Adrenal gland (tissue), 9 donors: ENCODE measurements at regions not wholly inside any gene's neighbourhood (a gene's known extent, or its start where the extent isn't known, plus 50 kb on each side); places are given as distances from the start of the nearest gene placed in this dataset.

ENCODE experiments used
- DNase-seq, 7 donors: peaks; one replicate each; pipeline ENCODE4 v3.0.0-alpha.2; 2019 to 2020
- H3K27ac ChIP-seq, 5 donors: fragments of 200-600 bp; sonication (generic) in 4 of 5; 1 replicate in 3 of 5; 2 replicates in 2 of 5; pipeline versions ENCODE4 v1.5.1 to v1.8.0; 2016 to 2020; ENCODE audit warnings: mild to moderate bottlenecking in 1 of 5
- H3K27me3 ChIP-seq: fragments of 200-600 bp; 2 replicates; pipeline ENCODE4 v1.8.0; 2021
- H3K36me3 ChIP-seq, 2 donors: fragments of 200-600 bp; replicated peaks in 1 of 2; 1 replicate in 1 of 2; 2 replicates in 1 of 2; pipeline versions ENCODE4 v1.5.1 to v1.8.0; 2018 to 2022
- H3K4me1 ChIP-seq, 2 donors: fragments of 200-600 bp; replicated peaks in 1 of 2; 1 replicate in 1 of 2; 2 replicates in 1 of 2; pipeline versions ENCODE4 v1.5.1 to v1.8.0; 2018 to 2021
- H3K4me3 ChIP-seq, 4 donors: fragments of 200-600 bp; sonication (generic) in 3 of 4; one replicate each; pipeline ENCODE4 v1.5.1; 2016 to 2018
- H3K9me3 ChIP-seq, 3 donors: fragments of 200-600 bp; sonication (generic) in 1 of 3; replicated peaks in 1 of 3; 1 replicate in 2 of 3; 2 replicates in 1 of 3; pipeline versions ENCODE4 v1.5.1 to v1.8.0; 2016 to 2021
- POLR2A ChIP-seq, 2 donors: fragments of 450-650 bp; IDR thresholded peaks; one replicate each; pipeline ENCODE4 v1.6.1; 2017; ENCODE audit warnings: antibody characterized with exemption in 2 of 2, mild to moderate bottlenecking in 2 of 2, moderate library complexity in 1 of 2
- WGBS, 4 donors: extraction: QIAGEN DNeasy Blood & Tissue Kit in 2 of 4; methylation state at CpG; one replicate each; pipeline versions ENCODE4 v1.1.5 to v1.1.7; 2013 to 2017; 5-methylcytosine and 5-hydroxymethylcytosine counted together
- intact Hi-C, 2 donors: fragments of 100-400 bp; cut with DNase I; formaldehyde crosslinking; loops; one replicate each; pipeline versions ENCODE4 v1.14.1 to v1.15.0; 2022 to 2023
- TF ChIP-seq, protein P1 (sequence below), 6 experiments: fragments of 450-650 bp in 4 of 6; fragments of 200-600 bp in 2 of 6; sonication (generic) in 1 of 6; IDR thresholded peaks; 1 replicate in 5 of 6; 2 replicates in 1 of 6; pipeline versions ENCODE4 v1.5.1 to v1.8.0; 2016 to 2021; ENCODE audit warnings: antibody characterized with exemption in 6 of 6, mild to moderate bottlenecking in 2 of 6, moderate library complexity in 1 of 6
- donor health status: healthy with polysubstance abuse.
- donor health status: Bipolar disorder and iron deficiency.
- donor health status: DM: yes; HTN: yes; CAD: no.
- donor health status: DM: no; HTN: no; CAD: no.
- donor health status: DM: no; HTN: no; CAD: no.

DNA sequence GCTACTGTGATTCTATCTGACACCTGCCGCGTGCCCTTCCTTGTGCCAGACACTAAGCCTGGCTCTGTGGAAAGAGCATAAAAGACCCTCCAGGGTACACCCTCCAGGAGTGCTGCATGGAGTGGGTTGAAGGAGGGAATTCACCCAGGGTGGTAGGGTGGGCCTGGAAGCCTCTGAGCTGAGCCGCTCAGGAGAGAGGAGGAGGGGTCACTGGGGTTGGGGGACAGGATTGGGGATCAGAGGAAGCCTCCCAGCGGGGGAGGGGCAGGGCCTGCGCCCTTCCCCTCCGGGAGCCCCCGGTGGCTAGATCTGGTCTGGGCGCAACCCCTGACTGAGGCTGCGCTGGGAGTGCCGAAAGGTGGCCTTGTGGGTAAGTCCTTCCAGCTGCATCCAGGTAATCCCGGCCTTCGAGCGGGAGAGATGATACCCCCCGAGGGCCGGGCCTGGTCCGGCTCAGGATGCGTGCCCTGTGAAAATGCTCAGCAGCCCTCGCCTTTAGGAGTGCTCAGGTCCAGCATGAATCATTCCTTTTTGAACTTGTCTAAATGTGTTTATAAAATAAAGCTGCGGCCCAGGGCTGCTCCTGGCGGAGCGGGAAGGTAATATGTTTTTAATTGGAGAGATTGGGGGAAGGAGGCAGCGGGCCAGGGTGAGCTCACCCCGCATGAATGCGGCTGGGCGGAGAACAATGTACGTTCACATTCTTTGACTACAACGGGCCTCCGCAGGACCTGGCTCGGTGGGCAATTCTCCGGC lies 118.1 kb upstream of the SMIM23 start:
- WGBS, 4 donors = 76 to 81% (median 78%) methylated on average over 22 to 30 of the region's 30 CpGs
- Histone ChIP-seq H3K4me1 (no peaks in the 10 kb centered on the region), H3K27me3 (no peaks in the 10 kb centered on the region), H3K27ac (no peak overlapping the region), H3K4me3 (no peak overlapping the region), H3K36me3 (no peaks in the 10 kb centered on the region), H3K9me3 (no peaks in the 10 kb centered on the region)
- TF ChIP-seq, protein P1, sequence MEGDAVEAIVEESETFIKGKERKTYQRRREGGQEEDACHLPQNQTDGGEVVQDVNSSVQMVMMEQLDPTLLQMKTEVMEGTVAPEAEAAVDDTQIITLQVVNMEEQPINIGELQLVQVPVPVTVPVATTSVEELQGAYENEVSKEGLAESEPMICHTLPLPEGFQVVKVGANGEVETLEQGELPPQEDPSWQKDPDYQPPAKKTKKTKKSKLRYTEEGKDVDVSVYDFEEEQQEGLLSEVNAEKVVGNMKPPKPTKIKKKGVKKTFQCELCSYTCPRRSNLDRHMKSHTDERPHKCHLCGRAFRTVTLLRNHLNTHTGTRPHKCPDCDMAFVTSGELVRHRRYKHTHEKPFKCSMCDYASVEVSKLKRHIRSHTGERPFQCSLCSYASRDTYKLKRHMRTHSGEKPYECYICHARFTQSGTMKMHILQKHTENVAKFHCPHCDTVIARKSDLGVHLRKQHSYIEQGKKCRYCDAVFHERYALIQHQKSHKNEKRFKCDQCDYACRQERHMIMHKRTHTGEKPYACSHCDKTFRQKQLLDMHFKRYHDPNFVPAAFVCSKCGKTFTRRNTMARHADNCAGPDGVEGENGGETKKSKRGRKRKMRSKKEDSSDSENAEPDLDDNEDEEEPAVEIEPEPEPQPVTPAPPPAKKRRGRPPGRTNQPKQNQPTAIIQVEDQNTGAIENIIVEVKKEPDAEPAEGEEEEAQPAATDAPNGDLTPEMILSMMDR (IDR thresholded peaks at IDR 0.05) = no peak
- TF ChIP-seq POLR2A (IDR thresholded peaks at IDR 0.05) = no peak
- intact Hi-C loops = no loop called here
- DNase-seq = peak in 1 of 7 donors; percentile 20

- H3K4me3 ChIP-seq = no peak overlapping the region
- DNase-seq = no peak
- H3K27me3 ChIP-seq = no peaks in the 10 kb centered on the region
- no peaks in the 10 kb centered on the region for H3K9me3 ChIP-seq
- TF ChIP-seq POLR2A (IDR thresholded peaks at IDR 0.05) = no peak
- TF ChIP-seq, protein P1 (IDR thresholded peaks at IDR 0.05) = no peak
- H3K27ac ChIP-seq = no peak overlapping the region
- H3K36me3 ChIP-seq = no peaks in the 10 kb centered on the region
- WGBS, 4 donors = 64 to 76% (median 70%) methylated on average over 13 to 17 of the region's 17 CpGs
- no peaks in the 10 kb centered on the region for H3K4me1 ChIP-seq
- intact Hi-C loops = no loop called here
Measured at GRCh38 chr5:171668097-171668412, 117.6 kb upstream of the SMIM23 start.

- no peaks in the 10 kb centered on the region for H3K4me1 ChIP-seq
- no peaks in the 10 kb centered on the region for H3K36me3 ChIP-seq
- intact Hi-C loops = no loop called here
- TF ChIP-seq, protein P1 (IDR thresholded peaks at IDR 0.05) = no peak
- TF ChIP-seq POLR2A (IDR thresholded peaks at IDR 0.05) = no peak
- H3K9me3 ChIP-seq = no peaks in the 10 kb centered on the region
- DNase-seq = no peak
- H3K27me3 ChIP-seq = no peaks in the 10 kb centered on the region
- H3K4me3 ChIP-seq = no peak overlapping the region
- H3K27ac ChIP-seq = no peak overlapping the region
Measured at GRCh38 chr5:171669571-171669970, 116.0 kb upstream of the SMIM23 start.

DNA sequence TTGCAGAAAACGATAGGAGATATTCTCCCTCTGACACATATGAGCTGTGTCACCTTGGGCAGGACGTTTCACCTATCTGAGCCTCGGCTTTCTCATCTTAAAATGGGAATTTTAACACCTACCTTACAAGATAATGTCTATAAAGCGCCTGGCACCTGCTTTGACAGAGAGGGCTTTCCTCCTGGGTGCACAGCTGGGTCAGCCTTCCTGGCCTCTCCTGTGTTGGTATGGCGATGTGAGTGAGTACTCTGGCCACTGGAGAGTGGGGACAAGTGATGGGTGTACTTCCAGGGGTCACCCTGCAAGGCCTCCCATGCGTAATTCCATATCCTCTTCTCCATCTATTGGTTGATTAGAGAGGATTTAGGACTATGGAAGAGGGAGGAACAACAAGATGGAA lies 113.1 kb upstream of the SMIM23 start:
- H3K36me3 ChIP-seq = no peaks in the 10 kb centered on the region
- intact Hi-C loops = no loop called here
- H3K9me3 ChIP-seq = no peaks in the 10 kb centered on the region
- H3K27ac ChIP-seq = no peak overlapping the region
- TF ChIP-seq POLR2A (IDR thresholded peaks at IDR 0.05) = no peak
- TF ChIP-seq, protein P1 (IDR thresholded peaks at IDR 0.05) = no peak
- WGBS, 4 donors = 71 to 88% (median 82%) methylated on average over 6 of the region's 6 CpGs
- DNase-seq = no peak
- no peaks in the 10 kb centered on the region for H3K4me1 ChIP-seq
- H3K27me3 ChIP-seq = no peaks in the 10 kb centered on the region
- no peak overlapping the region for H3K4me3 ChIP-seq
